ENCODE measurements at regions not wholly inside any gene's neighbourhood (a gene's known extent, or its start where the extent isn't known, plus 50 kb on each side); places are given as distances from the start of the nearest gene placed in this dataset.
"Not testable (repeated sequence)": the region's sequence is repeated elsewhere in the genome, so short reads cannot be mapped to it uniquely, and the experiment has no call there.

GRCh38 chr13:38221120-38221519 lies 128.5 kb upstream of the UFM1 start:
- TF ChIP-seq CTCF (conservative IDR thresholded peaks at IDR 0.05); EZH2 (IDR thresholded peaks at IDR 0.05; ENCODE audit: low read depth): not testable (repeated sequence)
